ENCODE measurements at regions not wholly inside any gene's neighbourhood (a gene's known extent, or its start where the extent isn't known, plus 50 kb on each side); places are given as distances from the start of the nearest gene placed in this dataset.

- H2AFZ ChIP-seq (replicated peaks) = no peak overlapping the region
- H3K4me1 ChIP-seq = peaks cover 28% of the 10 kb centered on the region
- no peak overlapping the region for H3K9ac ChIP-seq
- H3K9me3 ChIP-seq (ENCODE audit: low read depth) = no peaks in the 10 kb centered on the region
- H3K4me1 Mint-ChIP-seq = peaks cover 53% of the 10 kb centered on the region
- DNase-seq (ENCODE audit: low spot score) = no peak
- peaks cover 24% of the 10 kb centered on the region for H3K27me3 Mint-ChIP-seq (ENCODE audit: insufficient read depth, low read depth)
- H3K27me3 ChIP-seq = peaks cover 66% of the 10 kb centered on the region
- peaks cover 5% of the 10 kb centered on the region for H3K9me3 Mint-ChIP-seq
- TF ChIP-seq, protein P1, sequence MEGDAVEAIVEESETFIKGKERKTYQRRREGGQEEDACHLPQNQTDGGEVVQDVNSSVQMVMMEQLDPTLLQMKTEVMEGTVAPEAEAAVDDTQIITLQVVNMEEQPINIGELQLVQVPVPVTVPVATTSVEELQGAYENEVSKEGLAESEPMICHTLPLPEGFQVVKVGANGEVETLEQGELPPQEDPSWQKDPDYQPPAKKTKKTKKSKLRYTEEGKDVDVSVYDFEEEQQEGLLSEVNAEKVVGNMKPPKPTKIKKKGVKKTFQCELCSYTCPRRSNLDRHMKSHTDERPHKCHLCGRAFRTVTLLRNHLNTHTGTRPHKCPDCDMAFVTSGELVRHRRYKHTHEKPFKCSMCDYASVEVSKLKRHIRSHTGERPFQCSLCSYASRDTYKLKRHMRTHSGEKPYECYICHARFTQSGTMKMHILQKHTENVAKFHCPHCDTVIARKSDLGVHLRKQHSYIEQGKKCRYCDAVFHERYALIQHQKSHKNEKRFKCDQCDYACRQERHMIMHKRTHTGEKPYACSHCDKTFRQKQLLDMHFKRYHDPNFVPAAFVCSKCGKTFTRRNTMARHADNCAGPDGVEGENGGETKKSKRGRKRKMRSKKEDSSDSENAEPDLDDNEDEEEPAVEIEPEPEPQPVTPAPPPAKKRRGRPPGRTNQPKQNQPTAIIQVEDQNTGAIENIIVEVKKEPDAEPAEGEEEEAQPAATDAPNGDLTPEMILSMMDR (IDR thresholded peaks at IDR 0.05) = no peak
- no peak for TF ChIP-seq EZH2phosphoT487 (IDR thresholded peaks at IDR 0.05)
- TF ChIP-seq EZH2 (IDR thresholded peaks at IDR 0.05) = no peak
- H3F3A ChIP-seq (ENCODE audit: low read depth) = peaks cover 30% of the 10 kb centered on the region
- H3K27ac ChIP-seq = no peak overlapping the region
- H3K4me2 ChIP-seq = peak overlapping the region; percentile 86
- no peaks in the 10 kb centered on the region for H3K79me2 ChIP-seq (ENCODE audit: low read depth)
- H3K27ac Mint-ChIP-seq = peak overlapping the region; percentile 99
- H4K20me1 ChIP-seq (ENCODE audit: low read depth) = no peaks in the 10 kb centered on the region
- no peaks in the 10 kb centered on the region for H3K36me3 ChIP-seq
- H3K36me3 Mint-ChIP-seq = peaks cover 2% of the 10 kb centered on the region
- H3K4me3 ChIP-seq = no peak overlapping the region
- peak overlapping the region; percentile 89 for H3K4me3 Mint-ChIP-seq
Measured at GRCh38 chr2:118225666-118226065, 137.4 kb downstream of the INSIG2 start.

GRCh38 chr2:118224895-118225311 is 136.6 kb downstream of the INSIG2 start:
- H3K27me3 Mint-ChIP-seq (ENCODE audit: insufficient read depth, low read depth) = peaks cover 24% of the 10 kb centered on the region
- peak overlapping the region; percentile 99 for H3K27ac Mint-ChIP-seq
- H4K20me1 ChIP-seq (ENCODE audit: low read depth) = no peaks in the 10 kb centered on the region
- peak overlapping the region; percentile 91 for H2AFZ ChIP-seq (replicated peaks)
- H3K36me3 ChIP-seq = no peaks in the 10 kb centered on the region
- peaks cover 2% of the 10 kb centered on the region for H3K36me3 Mint-ChIP-seq
- DNase-seq (ENCODE audit: low spot score) = peak; percentile 69
- no peak overlapping the region for H3K9ac ChIP-seq
- TF ChIP-seq EZH2phosphoT487 (IDR thresholded peaks at IDR 0.05) = no peak
- TF ChIP-seq, protein P1 (IDR thresholded peaks at IDR 0.05) = no peak
- no peak for TF ChIP-seq EZH2 (IDR thresholded peaks at IDR 0.05)
- H3K4me1 ChIP-seq = peaks cover 28% of the 10 kb centered on the region
- H3K4me1 Mint-ChIP-seq = peaks cover 53% of the 10 kb centered on the region
- H3F3A ChIP-seq (ENCODE audit: low read depth) = peaks cover 30% of the 10 kb centered on the region
- no peaks in the 10 kb centered on the region for H3K79me2 ChIP-seq (ENCODE audit: low read depth)
- H3K9me3 Mint-ChIP-seq = peaks cover 5% of the 10 kb centered on the region
- peak overlapping the region; percentile 89 for H3K4me3 Mint-ChIP-seq
- H3K27me3 ChIP-seq = peaks cover 71% of the 10 kb centered on the region
- H3K4me2 ChIP-seq = peak overlapping the region; percentile 86
- no peaks in the 10 kb centered on the region for H3K9me3 ChIP-seq (ENCODE audit: low read depth)
- H3K27ac ChIP-seq = no peak overlapping the region
- H3K4me3 ChIP-seq = peak overlapping the region; percentile 57

GRCh38 chr2:118223992-118224894 is 136.0 kb downstream of the INSIG2 start:
- no peak overlapping the region for H3K27ac ChIP-seq
- Mint-ChIP-seq H3K9me3 (peaks cover 1% of the 10 kb centered on the region), H3K4me3 (peak overlapping the region; percentile 89), H3K36me3 (peaks cover 2% of the 10 kb centered on the region), H3K27ac (peak overlapping the region; percentile 99), H3K4me1 (peaks cover 53% of the 10 kb centered on the region), H3K27me3 (ENCODE audit: insufficient read depth, low read depth) (peaks cover 24% of the 10 kb centered on the region)
- no peaks in the 10 kb centered on the region for H4K20me1 ChIP-seq (ENCODE audit: low read depth)
- H3K27me3 ChIP-seq = peaks cover 71% of the 10 kb centered on the region
- peak overlapping the region; percentile 86 for H3K4me2 ChIP-seq
- H2AFZ ChIP-seq (replicated peaks) = peak overlapping the region; percentile 91
- no peaks in the 10 kb centered on the region for H3K9me3 ChIP-seq (ENCODE audit: low read depth)
- H3K4me1 ChIP-seq = peaks cover 28% of the 10 kb centered on the region
- H3K36me3 ChIP-seq = no peaks in the 10 kb centered on the region
- H3K79me2 ChIP-seq (ENCODE audit: low read depth) = no peaks in the 10 kb centered on the region
- H3K9ac ChIP-seq = no peak overlapping the region
- H3K4me3 ChIP-seq = peak overlapping the region; percentile 57
- TF ChIP-seq EZH2phosphoT487 (IDR thresholded peaks at IDR 0.05) = no peak
- peak; percentile 70 for TF ChIP-seq EZH2 (IDR thresholded peaks at IDR 0.05)
- H3F3A ChIP-seq (ENCODE audit: low read depth) = peaks cover 30% of the 10 kb centered on the region
- peak; percentile 70 for DNase-seq (ENCODE audit: low spot score)

Data from neural progenitor cell (in vitro differentiated cells).